ENCODE measurements at regions not wholly inside any gene's neighbourhood (a gene's known extent, or its start where the extent isn't known, plus 50 kb on each side); places are given as distances from the start of the nearest gene placed in this dataset.

- dilution Hi-C loops (cut with MboI; ENCODE audit: extremely low pct_ligation_motif_present, low sequenced_read_pairs): no loop called here
- H3K79me2 ChIP-seq (ENCODE audit: control insufficient read depth, insufficient read depth, low read length): no peaks in the 10 kb centered on the region
Observed at GRCh38 chr5:118552731-118553360, 435.5 kb downstream of the DTWD2 start.

GRCh38 chr5:118552146-118552545 is 436.2 kb downstream of the DTWD2 start:
- no peak for FAIRE-seq
- no peak overlapping the region for H3K9ac ChIP-seq (ENCODE audit: control insufficient read depth, extremely low read depth, insufficient read depth, low read length)
- H3K36me3 ChIP-seq (ENCODE audit: control insufficient read depth in 2 of 2, extremely low read depth in 1 of 2, insufficient read depth in 2 of 2, low read length in 2 of 2): no peaks in the 10 kb centered on the region
- H3K27ac ChIP-seq (ENCODE audit: control insufficient read depth, insufficient read depth, low read length): no peak overlapping the region
- TF ChIP-seq EZH2 (IDR thresholded peaks at IDR 0.05; ENCODE audit: low read length) (no peak), CTCF (optimal IDR thresholded peaks at IDR 0.05 in 1 of 3, IDR thresholded peaks at IDR 0.05 in 1 of 3, conservative IDR thresholded peaks at IDR 0.05 in 1 of 3; ENCODE audit: extremely low read depth in 1 of 3, insufficient read depth in 2 of 3, low read length in 3 of 3) (no peak)
- no peaks in the 10 kb centered on the region for H3K27me3 ChIP-seq (ENCODE audit: control insufficient read depth, extremely low read depth, insufficient read depth, low read length)
- no peaks in the 10 kb centered on the region for H3K9me1 ChIP-seq (ENCODE audit: control insufficient read depth, extremely low read depth, insufficient read depth, low read length)
- no peak overlapping the region for H3K4me3 ChIP-seq (ENCODE audit: control insufficient read depth in 2 of 3, extremely low read depth in 1 of 3, insufficient read depth in 2 of 3, low read depth in 1 of 3, low read length in 3 of 3)
- dilution Hi-C loops (cut with MboI; ENCODE audit: extremely low pct_ligation_motif_present, low sequenced_read_pairs): no loop called here
- DNase-seq (ENCODE audit: low read depth, low spot score): no peak
- H3K4me2 ChIP-seq (ENCODE audit: control insufficient read depth, extremely low read depth, insufficient read depth, low read depth, low read length): no peak overlapping the region
- no peak overlapping the region for H2AFZ ChIP-seq (ENCODE audit: control insufficient read depth, low read length)
- H3K4me1 ChIP-seq (ENCODE audit: control insufficient read depth, extremely low read depth, insufficient read depth, low read length): peaks cover 4% of the 10 kb centered on the region
- no peaks in the 10 kb centered on the region for H4K20me1 ChIP-seq (ENCODE audit: control insufficient read depth, extremely low read depth, insufficient read depth, low read length)
- no peaks in the 10 kb centered on the region for H3K79me2 ChIP-seq (ENCODE audit: control insufficient read depth, insufficient read depth, low read length)
- H3K9me3 ChIP-seq (ENCODE audit: control insufficient read depth, low read depth, low read length): no peaks in the 10 kb centered on the region

More at GRCh38 chr5:118552731-118553360, 435.5 kb downstream of the DTWD2 start:
- Histone ChIP-seq H3K9me1 (ENCODE audit: control insufficient read depth, extremely low read depth, insufficient read depth, low read length) (no peaks in the 10 kb centered on the region), H2AFZ (ENCODE audit: control insufficient read depth, low read length) (no peak overlapping the region), H3K27ac (ENCODE audit: control insufficient read depth, insufficient read depth, low read length) (no peak overlapping the region), H3K36me3 (ENCODE audit: control insufficient read depth in 2 of 2, extremely low read depth in 1 of 2, insufficient read depth in 2 of 2, low read length in 2 of 2) (no peaks in the 10 kb centered on the region), H3K4me1 (ENCODE audit: control insufficient read depth, extremely low read depth, insufficient read depth, low read length) (peaks cover 4% of the 10 kb centered on the region), H4K20me1 (ENCODE audit: control insufficient read depth, extremely low read depth, insufficient read depth, low read length) (no peaks in the 10 kb centered on the region), H3K9ac (ENCODE audit: control insufficient read depth, extremely low read depth, insufficient read depth, low read length) (no peak overlapping the region), H3K27me3 (ENCODE audit: control insufficient read depth, extremely low read depth, insufficient read depth, low read length) (no peaks in the 10 kb centered on the region), H3K9me3 (ENCODE audit: control insufficient read depth, low read depth, low read length) (no peaks in the 10 kb centered on the region), H3K4me2 (ENCODE audit: control insufficient read depth, extremely low read depth, insufficient read depth, low read depth, low read length) (no peak overlapping the region), H3K4me3 (ENCODE audit: control insufficient read depth in 2 of 3, extremely low read depth in 1 of 3, insufficient read depth in 2 of 3, low read depth in 1 of 3, low read length in 3 of 3) (no peak overlapping the region)
- DNase-seq (ENCODE audit: low read depth, low spot score) (no peak), FAIRE-seq (no peak)
- TF ChIP-seq CTCF (optimal IDR thresholded peaks at IDR 0.05 in 1 of 3, IDR thresholded peaks at IDR 0.05 in 1 of 3, conservative IDR thresholded peaks at IDR 0.05 in 1 of 3; ENCODE audit: extremely low read depth in 1 of 3, insufficient read depth in 2 of 3, low read length in 3 of 3): no peak
- no peak for TF ChIP-seq EZH2 (IDR thresholded peaks at IDR 0.05; ENCODE audit: low read length)

Measured in keratinocyte (primary cell).